Endothelial cell (in vitro differentiated cells): ENCODE measurements at regions not wholly inside any gene's neighbourhood (a gene's known extent, or its start where the extent isn't known, plus 50 kb on each side); places are given as distances from the start of the nearest gene placed in this dataset.
"Not testable (repeated sequence)": the region's sequence is repeated elsewhere in the genome, so short reads cannot be mapped to it uniquely, and the experiment has no call there.

Source experiments
- DNase-seq: peaks from one replicate; pipeline ENCODE4 v3.0.0; 2021; ENCODE audit warnings: low spot score
- H3K27ac Mint-ChIP-seq: one replicate; pipeline ENCODE4 v1.8.0; 2021; ENCODE audit warnings: mixed read lengths, inconsistent platforms; ENCODE audit not compliant: unreplicated experiment
- H3K27me3 Mint-ChIP-seq: one replicate; pipeline ENCODE4 v1.8.0; 2021; ENCODE audit warnings: mild to moderate bottlenecking, moderate library complexity, mixed read lengths, inconsistent platforms; ENCODE audit not compliant: unreplicated experiment
- H3K36me3 Mint-ChIP-seq: one replicate; pipeline ENCODE4 v1.8.0; 2021; ENCODE audit warnings: mild to moderate bottlenecking, low read depth, mixed read lengths, inconsistent platforms; ENCODE audit not compliant: unreplicated experiment
- H3K4me1 Mint-ChIP-seq: one replicate; pipeline ENCODE4 v1.8.0; 2021; ENCODE audit warnings: mild to moderate bottlenecking, mixed read lengths, inconsistent platforms; ENCODE audit not compliant: unreplicated experiment
- H3K4me3 Mint-ChIP-seq: one replicate; pipeline ENCODE4 v1.8.0; 2021; ENCODE audit warnings: mild to moderate bottlenecking, mixed read lengths, inconsistent platforms; ENCODE audit not compliant: unreplicated experiment
- H3K9me3 Mint-ChIP-seq: one replicate; pipeline ENCODE4 v1.8.0; 2021; ENCODE audit warnings: mixed read lengths, inconsistent platforms; ENCODE audit not compliant: unreplicated experiment
- CTCF ChIP-seq: fragments of 200-600 bp; sonication (generic); IDR thresholded peaks from one replicate; pipeline ENCODE4 v1.5.0; 2021; ENCODE audit warnings: antibody characterized with exemption; ENCODE audit not compliant: unreplicated experiment

DNA sequence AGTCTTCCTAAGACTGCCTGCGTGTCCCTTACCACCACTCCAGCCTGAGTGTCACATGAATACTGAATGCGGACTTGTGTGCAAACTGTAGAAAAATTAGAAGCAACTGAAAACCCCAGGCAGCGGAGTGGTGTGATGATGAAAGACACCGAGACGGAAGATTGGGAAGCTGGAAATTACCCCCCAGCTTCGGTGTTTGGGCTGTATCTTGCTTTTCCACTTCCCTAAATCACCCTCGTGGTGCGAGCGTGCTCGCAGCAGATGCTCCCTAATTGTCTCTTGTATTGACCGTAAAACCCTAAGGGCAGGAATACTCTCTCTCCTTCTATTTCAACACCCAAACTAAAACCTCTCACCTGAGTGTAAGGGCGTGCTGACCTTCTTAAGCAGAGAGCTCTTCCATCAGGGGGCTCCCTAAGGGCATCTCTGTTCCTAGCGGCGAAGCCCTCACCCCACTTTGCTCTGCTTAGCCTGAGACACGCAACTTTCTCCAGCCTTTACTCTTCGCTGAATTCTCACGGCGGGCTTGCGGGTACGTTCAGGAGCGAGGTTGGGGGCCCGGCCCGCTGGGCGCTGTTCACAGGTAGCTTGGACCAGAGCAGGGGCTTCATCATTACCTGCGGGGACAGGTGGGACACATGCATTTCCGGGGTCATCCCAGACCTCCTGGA is 62.4 kb downstream of the CRYBB2 start:
- DNase-seq = peak; percentile 12
- no peak for TF ChIP-seq CTCF
- peaks cover 19% of the 10 kb centered on the region for H3K4me1 Mint-ChIP-seq
- peaks cover 27% of the 10 kb centered on the region for H3K27me3 Mint-ChIP-seq
- H3K36me3 Mint-ChIP-seq = no peaks in the 10 kb centered on the region
- peak overlapping the region; percentile 94 for H3K4me3 Mint-ChIP-seq
- no peak overlapping the region for H3K27ac Mint-ChIP-seq
- no peaks in the 10 kb centered on the region for H3K9me3 Mint-ChIP-seq

DNA sequence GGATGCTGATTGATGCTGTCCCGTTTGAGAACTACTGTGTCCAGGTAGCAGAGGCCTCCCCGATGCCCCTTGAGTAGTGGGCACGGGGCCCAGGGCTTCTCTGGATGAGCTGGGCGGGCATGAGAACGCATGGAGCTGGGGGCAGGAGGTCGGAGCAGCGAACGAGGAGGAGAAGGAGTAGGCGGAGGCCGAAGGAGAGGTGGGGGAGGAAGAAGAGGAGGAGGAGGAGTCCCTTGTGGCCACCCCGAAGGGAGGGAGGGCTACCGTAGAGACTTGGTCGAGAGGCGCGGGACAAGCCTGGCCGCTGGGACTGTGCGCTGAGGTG is 62.9 kb downstream of the CRYBB2 start:
- Mint-ChIP-seq H3K4me3 (peak overlapping the region; percentile 94), H3K36me3 (no peaks in the 10 kb centered on the region), H3K27ac (no peak overlapping the region), H3K9me3 (no peaks in the 10 kb centered on the region), H3K4me1 (peaks cover 19% of the 10 kb centered on the region), H3K27me3 (peaks cover 27% of the 10 kb centered on the region)
- TF ChIP-seq CTCF = no peak
- no peak for DNase-seq

DNA sequence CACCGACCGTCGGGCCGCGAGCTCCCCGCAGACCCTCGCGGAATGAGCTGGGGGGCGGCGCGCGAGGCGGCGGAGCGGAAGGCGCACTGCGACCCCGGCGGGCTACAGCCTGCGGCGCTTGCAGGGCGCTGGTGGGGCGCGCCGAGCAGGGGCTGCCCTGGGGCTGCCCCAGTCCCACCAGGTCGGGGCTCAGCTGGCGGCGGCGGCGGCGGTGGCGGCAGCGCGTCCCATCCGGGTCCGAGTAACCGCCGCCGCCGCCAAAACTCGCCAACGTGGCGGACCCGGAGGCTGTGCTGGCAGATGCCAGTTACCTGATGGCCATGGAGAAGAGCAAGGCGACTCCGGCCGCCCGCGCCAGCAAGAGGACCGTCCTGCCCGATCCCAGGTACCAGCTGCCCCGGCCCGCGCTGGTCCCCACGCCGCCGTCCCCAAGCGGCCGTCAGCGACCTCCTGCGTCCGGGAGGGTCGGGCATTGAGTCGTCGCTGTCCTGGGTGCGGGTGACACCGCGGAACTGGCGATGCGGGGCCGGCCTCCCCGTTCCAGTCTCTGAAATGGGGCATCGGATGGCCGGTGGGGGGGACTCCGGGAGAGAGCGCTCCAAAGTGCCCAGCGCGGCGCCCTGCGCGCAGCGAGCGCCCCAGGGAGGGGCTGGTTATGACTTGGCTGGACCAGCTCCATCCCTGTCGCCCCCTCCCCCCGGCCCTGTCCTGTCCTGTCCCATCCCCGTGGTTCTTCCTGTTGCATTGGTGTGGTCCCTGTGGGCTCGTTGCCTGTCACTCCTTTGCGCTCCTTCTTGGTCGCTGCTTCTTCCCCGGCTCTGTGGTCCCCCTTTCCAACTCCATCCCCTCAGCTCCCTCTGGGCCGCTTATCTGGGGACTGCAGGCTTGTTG is 63.5 kb downstream of the CRYBB2 start:
- Mint-ChIP-seq H3K27ac (no peak overlapping the region), H3K4me1 (peaks cover 19% of the 10 kb centered on the region), H3K4me3 (peak overlapping the region; percentile 94), H3K27me3 (peaks cover 27% of the 10 kb centered on the region), H3K36me3 (no peaks in the 10 kb centered on the region), H3K9me3 (no peaks in the 10 kb centered on the region)
- peak; percentile 48 for DNase-seq
- no peak for TF ChIP-seq CTCF

DNA sequence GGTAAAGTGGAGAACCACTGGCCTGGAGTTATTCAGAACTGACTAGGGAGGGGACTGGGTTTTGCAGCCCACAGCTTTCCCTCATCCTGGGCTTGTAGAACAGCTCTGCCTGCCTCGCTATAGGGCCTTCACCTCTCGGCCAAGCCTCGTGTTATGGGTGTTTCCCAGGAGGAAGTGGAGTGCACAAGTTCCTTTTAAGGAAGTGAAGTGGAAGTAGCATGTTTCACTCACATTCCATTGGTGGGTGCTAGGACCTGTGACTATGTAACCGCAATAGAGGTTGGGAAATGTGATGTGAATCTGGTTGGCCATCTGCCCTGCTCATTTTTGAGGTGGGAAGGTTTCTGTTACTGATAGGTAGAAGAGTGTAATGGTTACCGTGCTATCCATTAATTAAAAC is 69.0 kb downstream of the CRYBB2 start:
- DNase-seq, H3K4me1 Mint-ChIP-seq, H3K9me3 Mint-ChIP-seq, H3K36me3 Mint-ChIP-seq, H3K4me3 Mint-ChIP-seq, H3K27me3 Mint-ChIP-seq, H3K27ac Mint-ChIP-seq: not testable (repeated sequence)

- not testable (repeated sequence) for DNase-seq, H3K36me3 Mint-ChIP-seq, H3K9me3 Mint-ChIP-seq, H3K4me1 Mint-ChIP-seq, H3K4me3 Mint-ChIP-seq, H3K27ac Mint-ChIP-seq, H3K27me3 Mint-ChIP-seq
These were observed 82.5 kb downstream of the CRYBB2 start for GRCh38 chr22:25301912-25302311.

GRCh38 chr22:25309586-25309985 is 90.1 kb downstream of the CRYBB2 start:
- H3K4me1 Mint-ChIP-seq = peaks cover 13% of the 10 kb centered on the region
- not testable (repeated sequence) for H3K9me3 Mint-ChIP-seq, DNase-seq, H3K27me3 Mint-ChIP-seq, H3K4me3 Mint-ChIP-seq, H3K27ac Mint-ChIP-seq, H3K36me3 Mint-ChIP-seq

- H3K4me1 Mint-ChIP-seq, DNase-seq, H3K9me3 Mint-ChIP-seq, H3K4me3 Mint-ChIP-seq, H3K27ac Mint-ChIP-seq, H3K36me3 Mint-ChIP-seq, H3K27me3 Mint-ChIP-seq: not testable (repeated sequence)
These were observed 92.5 kb downstream of the CRYBB2 start for GRCh38 chr22:25311924-25312323.
